ENCODE measurements at regions not wholly inside any gene's neighbourhood (a gene's known extent, or its start where the extent isn't known, plus 50 kb on each side); places are given as distances from the start of the nearest gene placed in this dataset.

- ChIA-PET POLR2A (no interaction called here), CTCF (no interaction called here)
- DNase-seq (no peak), ATAC-seq (ENCODE audit: poor library complexity) (no peak)
- no peak overlapping the region for H3K4me3 ChIP-seq (ENCODE audit: low read length)
- H3K36me3 ChIP-seq (ENCODE audit: insufficient read depth, low read length): no peaks in the 10 kb centered on the region
- no peaks in the 10 kb centered on the region for H3K9me3 ChIP-seq (ENCODE audit: control insufficient read depth in 1 of 2, insufficient read depth in 1 of 2, low read length in 2 of 2)
- no peak overlapping the region for H3K4me3 Mint-ChIP-seq
- H3K36me3 Mint-ChIP-seq (ENCODE audit: low read depth): no peaks in the 10 kb centered on the region
- H3K9me3 Mint-ChIP-seq: peaks cover 4% of the 10 kb centered on the region
- intact Hi-C loops (cut with DNase I, micrococcal nuclease): no loop called here
- H3K27me3 ChIP-seq (ENCODE audit: control insufficient read depth in 1 of 2, insufficient read depth in 2 of 2, low read length in 2 of 2): no peaks in the 10 kb centered on the region
- H3K4me1 ChIP-seq (ENCODE audit: insufficient read depth, low read length): no peaks in the 10 kb centered on the region
- TF ChIP-seq, protein P1, sequence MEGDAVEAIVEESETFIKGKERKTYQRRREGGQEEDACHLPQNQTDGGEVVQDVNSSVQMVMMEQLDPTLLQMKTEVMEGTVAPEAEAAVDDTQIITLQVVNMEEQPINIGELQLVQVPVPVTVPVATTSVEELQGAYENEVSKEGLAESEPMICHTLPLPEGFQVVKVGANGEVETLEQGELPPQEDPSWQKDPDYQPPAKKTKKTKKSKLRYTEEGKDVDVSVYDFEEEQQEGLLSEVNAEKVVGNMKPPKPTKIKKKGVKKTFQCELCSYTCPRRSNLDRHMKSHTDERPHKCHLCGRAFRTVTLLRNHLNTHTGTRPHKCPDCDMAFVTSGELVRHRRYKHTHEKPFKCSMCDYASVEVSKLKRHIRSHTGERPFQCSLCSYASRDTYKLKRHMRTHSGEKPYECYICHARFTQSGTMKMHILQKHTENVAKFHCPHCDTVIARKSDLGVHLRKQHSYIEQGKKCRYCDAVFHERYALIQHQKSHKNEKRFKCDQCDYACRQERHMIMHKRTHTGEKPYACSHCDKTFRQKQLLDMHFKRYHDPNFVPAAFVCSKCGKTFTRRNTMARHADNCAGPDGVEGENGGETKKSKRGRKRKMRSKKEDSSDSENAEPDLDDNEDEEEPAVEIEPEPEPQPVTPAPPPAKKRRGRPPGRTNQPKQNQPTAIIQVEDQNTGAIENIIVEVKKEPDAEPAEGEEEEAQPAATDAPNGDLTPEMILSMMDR (IDR thresholded peaks at IDR 0.05): no peak
- H3K27me3 Mint-ChIP-seq: no peaks in the 10 kb centered on the region
- no peak overlapping the region for H3K27ac Mint-ChIP-seq
- H3K4me1 Mint-ChIP-seq (ENCODE audit: low read depth): no peaks in the 10 kb centered on the region
- H3K27ac ChIP-seq (ENCODE audit: low read depth in 1 of 2, low read length in 2 of 2): no peak overlapping the region
These were observed 555.2 kb upstream of the GRAMD2B start for GRCh38 chr5:125868036-125868435.

GRCh38 chr5:125870256-125870655 lies 553.0 kb upstream of the GRAMD2B start:
- Histone ChIP-seq H3K4me1 (ENCODE audit: insufficient read depth, low read length) (no peaks in the 10 kb centered on the region), H3K36me3 (ENCODE audit: insufficient read depth, low read length) (no peaks in the 10 kb centered on the region), H3K27ac (ENCODE audit: low read depth in 1 of 2, low read length in 2 of 2) (no peak overlapping the region), H3K9me3 (ENCODE audit: control insufficient read depth in 1 of 2, insufficient read depth in 1 of 2, low read length in 2 of 2) (no peaks in the 10 kb centered on the region), H3K27me3 (ENCODE audit: control insufficient read depth in 1 of 2, insufficient read depth in 2 of 2, low read length in 2 of 2) (no peaks in the 10 kb centered on the region), H3K4me3 (ENCODE audit: low read length) (no peak overlapping the region)
- H3K4me1 Mint-ChIP-seq (ENCODE audit: low read depth): no peaks in the 10 kb centered on the region
- H3K27ac Mint-ChIP-seq: no peak overlapping the region
- ChIA-PET POLR2A (no interaction called here), CTCF (no interaction called here)
- H3K27me3 Mint-ChIP-seq: no peaks in the 10 kb centered on the region
- intact Hi-C loops (cut with DNase I, micrococcal nuclease): no loop called here
- no peak for DNase-seq
- H3K36me3 Mint-ChIP-seq (ENCODE audit: low read depth): no peaks in the 10 kb centered on the region
- H3K9me3 Mint-ChIP-seq: peaks cover 4% of the 10 kb centered on the region
- TF ChIP-seq, protein P1 (IDR thresholded peaks at IDR 0.05): no peak
- ATAC-seq (ENCODE audit: poor library complexity): no peak
- H3K4me3 Mint-ChIP-seq: no peak overlapping the region

GRCh38 chr5:125874057-125874456 lies 549.2 kb upstream of the GRAMD2B start:
- DNase-seq (no peak), ATAC-seq (ENCODE audit: poor library complexity) (no peak)
- TF ChIP-seq, protein P1 (IDR thresholded peaks at IDR 0.05): no peak
- H3K4me3 Mint-ChIP-seq: no peak overlapping the region
- H3K27ac Mint-ChIP-seq: no peak overlapping the region
- H3K27me3 Mint-ChIP-seq: no peaks in the 10 kb centered on the region
- Histone ChIP-seq H3K4me1 (ENCODE audit: insufficient read depth, low read length) (no peaks in the 10 kb centered on the region), H3K36me3 (ENCODE audit: insufficient read depth, low read length) (no peaks in the 10 kb centered on the region), H3K4me3 (ENCODE audit: low read length) (no peak overlapping the region), H3K27ac (ENCODE audit: low read depth in 1 of 2, low read length in 2 of 2) (no peak overlapping the region), H3K27me3 (ENCODE audit: control insufficient read depth in 1 of 2, insufficient read depth in 2 of 2, low read length in 2 of 2) (no peaks in the 10 kb centered on the region), H3K9me3 (ENCODE audit: control insufficient read depth in 1 of 2, insufficient read depth in 1 of 2, low read length in 2 of 2) (peaks cover 0 to 3% of the 10 kb centered on the region in 2 experiments)
- CTCF ChIA-PET: no interaction called here
- intact Hi-C loops (cut with DNase I, micrococcal nuclease): no loop called here
- no peaks in the 10 kb centered on the region for H3K36me3 Mint-ChIP-seq (ENCODE audit: low read depth)
- H3K4me1 Mint-ChIP-seq (ENCODE audit: low read depth): no peaks in the 10 kb centered on the region
- POLR2A ChIA-PET: no interaction called here
- peaks cover 2% of the 10 kb centered on the region for H3K9me3 Mint-ChIP-seq

All from CD4-positive, alpha-beta T cell (primary cell).